GM12878 (cell line): ENCODE measurements at regions not wholly inside any gene's neighbourhood (a gene's known extent, or its start where the extent isn't known, plus 50 kb on each side); places are given as distances from the start of the nearest gene placed in this dataset.
"Not testable (repeated sequence)": the region's sequence is repeated elsewhere in the genome, so short reads cannot be mapped to it uniquely, and the experiment has no call there.

Experiments used
- ATAC-seq: fragments of 200-7000 bp; cut with Tn5 transposase; 3 replicates; pipeline ENCODE4 v1.9.1; 2020; ENCODE audit warnings: mild to moderate bottlenecking, moderate library complexity
- BruUV-seq: library from RNA; stranded (reverse); fragments of 400-500 nt; replicated peaks from 2 replicates; lab custom pipeline; 2021; lab: Mats Ljungman, UMichigan
- CTCF ChIA-PET: fragments of 300-600 bp; sonication (Branson Sonifier 250); formaldehyde crosslinking; extraction: SDS; loops from one replicate; lab custom pipeline; 2021; ENCODE audit warnings: inconsistent platforms; lab: Yijun Ruan, JAX
- POLR2A ChIA-PET: fragments of 350-600 bp; formaldehyde crosslinking; extraction: SDS; loops from one replicate; lab custom pipeline; 2021; ENCODE audit warnings: inconsistent platforms; lab: Charles Lee
- RAD21 ChIA-PET: fragments of 300-600 bp; sonication (Branson Sonifier 250); formaldehyde crosslinking; loops from one replicate; lab custom pipeline; 2023; ENCODE audit warnings: antibody characterized with exemption; ENCODE audit not compliant: unreplicated experiment; lab: Charles Lee
- SMC1A ChIA-PET: fragments of 300-600 bp; sonication (Branson Sonifier 250); formaldehyde crosslinking; loops from one replicate; lab custom pipeline; 2023; ENCODE audit not compliant: unreplicated experiment, uncharacterized antibody; lab: Charles Lee
- DNase-seq: peaks from one replicate; pipeline ENCODE4 v3.0.0-alpha.2; 2011; ENCODE audit warnings: low read depth, low spot score
- FAIRE-seq: peaks from 3 replicates; lab custom pipeline; 2011; peaks lifted over from hg19 to GRCh38; lab: Jason Lieb, UNC
- H2AFZ ChIP-seq: 2 replicates; pipeline ENCODE4 v1.6.0; 2011; ENCODE audit warnings: low read depth, low read length, control low read depth; ENCODE audit not compliant: control insufficient read depth
- H3K27ac ChIP-seq: 2 replicates; pipeline ENCODE4 v1.5.1; 2011; ENCODE audit warnings: control low read depth; ENCODE audit not compliant: control insufficient read depth, insufficient read depth
- H3K27me3 ChIP-seq, 2 experiments: replicated peaks in 1 of 2; 2 replicates each; pipeline versions ENCODE4 v1.6.0 to v1.6.1; 2011; ENCODE audit warnings: low read length in 1 of 2; ENCODE audit not compliant: control insufficient read depth in 2 of 2, insufficient read depth in 2 of 2
- H3K36me3 ChIP-seq, 2 experiments: 2 replicates each; pipeline ENCODE4 v1.5.1; 2011; ENCODE audit warnings: low read length in 1 of 2; ENCODE audit not compliant: control insufficient read depth in 2 of 2, insufficient read depth in 2 of 2
- H3K4me1 ChIP-seq: 2 replicates; pipeline ENCODE4 v1.6.1; 2011; ENCODE audit warnings: mild to moderate bottlenecking, low read length, moderate library complexity, mixed read lengths; ENCODE audit not compliant: control insufficient read depth, insufficient read depth
- H3K4me2 ChIP-seq: 2 replicates; pipeline ENCODE4 v1.6.0; 2011; ENCODE audit warnings: control low read depth; ENCODE audit not compliant: control insufficient read depth, insufficient read depth
- H3K4me3 ChIP-seq: fragments of 200-600 bp; sonication (generic); 2 replicates; pipeline ENCODE4 v1.5.1; 2016
- H3K79me2 ChIP-seq: 2 replicates; pipeline ENCODE4 v1.6.0; 2011; ENCODE audit warnings: low read length; ENCODE audit not compliant: control insufficient read depth, insufficient read depth
- H3K9ac ChIP-seq: 2 replicates; pipeline ENCODE4 v1.8.0; 2011; ENCODE audit warnings: low read length, control low read depth, mixed read lengths; ENCODE audit not compliant: control insufficient read depth, insufficient read depth
- H3K9me3 ChIP-seq: replicated peaks from 3 replicates; pipeline ENCODE4 v1.5.1; 2011; ENCODE audit warnings: mild to moderate bottlenecking, low read length; ENCODE audit not compliant: control insufficient read depth, insufficient read depth
- H4K20me1 ChIP-seq: 2 replicates; pipeline ENCODE4 v1.6.0; 2011; ENCODE audit not compliant: control insufficient read depth, insufficient read depth
- BACH1 ChIP-seq: fragments of 450-650 bp; IDR thresholded peaks from 2 replicates; pipeline ENCODE4 v1.6.1; 2017; ENCODE audit warnings: mild to moderate bottlenecking, borderline replicate concordance
- E2F8 ChIP-seq: fragments of 450-650 bp; IDR thresholded peaks from 2 replicates; pipeline ENCODE4 v1.6.1; 2018; ENCODE audit warnings: mild to moderate bottlenecking, low read depth, moderate library complexity; ENCODE audit not compliant: partially characterized antibody
- KLF5 ChIP-seq: fragments of 450-650 bp; IDR thresholded peaks from 2 replicates; pipeline ENCODE4 v1.6.1; 2014; ENCODE audit warnings: mild to moderate bottlenecking; ENCODE audit not compliant: partially characterized antibody
- RCOR1 ChIP-seq: conservative IDR thresholded peaks from 2 replicates; pipeline ENCODE4 v1.6.1; 2012; ENCODE audit warnings: low read depth, low read length, improper control_type of control experiment
- WGBS: methylation state at CpG from one replicate; pipeline ENCODE4 v1.1.6; 2016; ENCODE audit warnings: low lambda C conversion rate; ENCODE audit not compliant: insufficient replicate concordance, insufficient coverage; ENCODE audit errors: missing lambda C conversion rate; 5-methylcytosine and 5-hydroxymethylcytosine counted together
- in situ Hi-C: fragments of 300-500 bp; cut with MboI; formaldehyde crosslinking; loops from 9 replicates; pipeline ENCODE4 v1.14.3; 2018; ENCODE audit warnings: mixed read lengths
- intact Hi-C: fragments of 100-400 bp; cut with micrococcal nuclease; formaldehyde crosslinking; loops from one replicate; pipeline ENCODE4 v1.14.2; 2022; ENCODE audit not compliant: unreplicated experiment

GRCh38 chr3:177263615-177264368 is 66.5 kb upstream of the TBL1XR1 start:
- Histone ChIP-seq H3K9ac (no peak overlapping the region), H3K27ac (no peak overlapping the region), H3K4me3 (no peak overlapping the region), H3K27me3 (no peaks in the 10 kb centered on the region), H3K79me2 (no peaks in the 10 kb centered on the region), H4K20me1 (no peaks in the 10 kb centered on the region), H3K4me1 (no peaks in the 10 kb centered on the region; the same call in 1 of the 2 replicates), H3K4me2 (no peak overlapping the region)
- DNase-seq, result no peak
- intact Hi-C loops, result no loop called here
- RAD21 ChIA-PET, result no interaction called here
- SMC1A ChIA-PET, result interaction anchor here (1.2 kb wide), 1 partner anchor 211 kb away, joined by 4 read pairs; no protein-coding TSS in a partner anchor
- POLR2A ChIA-PET, result no interaction called here
- in situ Hi-C loops, result no loop called here
- CTCF ChIA-PET, result interaction anchor here (0.9 kb wide), 1 partner anchor 13 kb away, joined by 4 read pairs; no protein-coding TSS in a partner anchor
- no peak for TF ChIP-seq RCOR1
- no peak for TF ChIP-seq KLF5
- TF ChIP-seq BACH1, result peak; percentile 53; the same call in 1 of the 2 replicates
- no peak for TF ChIP-seq E2F8
- TF ChIP-seq, all 136 proteins: peak for 1
- FAIRE-seq (peak; percentile 65), ATAC-seq (no peak)
- Histone ChIP-seq H3K9me3 (no peaks in the 10 kb centered on the region), H2AFZ (no peak overlapping the region), H3K36me3 (no peaks in the 10 kb centered on the region)
- BruUV-seq, result no TSS peak
- 71% methylated on average over 8 of the region's 8 CpGs for WGBS

- in situ Hi-C loops, H4K20me1 ChIP-seq, FAIRE-seq, H3K9me3 ChIP-seq, intact Hi-C loops, H3K4me1 ChIP-seq, H3K27ac ChIP-seq, POLR2A ChIA-PET, CTCF ChIA-PET, H3K36me3 ChIP-seq, ATAC-seq, RAD21 ChIA-PET, H3K4me2 ChIP-seq, H3K4me3 ChIP-seq, SMC1A ChIA-PET, H3K9ac ChIP-seq, DNase-seq, H3K27me3 ChIP-seq, H3K79me2 ChIP-seq, BruUV-seq, H2AFZ ChIP-seq: not testable (repeated sequence)
- WGBS, result 90% methylated on average over 26 of the region's 36 CpGs
Measured at GRCh38 chr3:177271811-177272501, 74.7 kb upstream of the TBL1XR1 start.
